Fibroblast of lung (primary cell): ENCODE measurements at regions not wholly inside any gene's neighbourhood (a gene's known extent, or its start where the extent isn't known, plus 50 kb on each side); places are given as distances from the start of the nearest gene placed in this dataset.

ENCODE experiments used
- DNase-seq, 2 donors: peaks; one replicate each; pipeline versions ENCODE4 v3.0.0 to v3.0.0-alpha.2; 2010; ENCODE audit warnings: low read depth in 2 of 2
- H2AFZ ChIP-seq: 2 replicates; pipeline ENCODE4 v1.5.1; 2012; ENCODE audit warnings: low read length, control low read depth, inconsistent platforms
- H3K27ac ChIP-seq: 2 replicates; pipeline ENCODE4 v1.5.1; 2011; ENCODE audit warnings: low read length, control low read depth; ENCODE audit not compliant: insufficient read depth
- H3K27me3 ChIP-seq: 2 replicates; pipeline ENCODE4 v1.5.1; 2011; ENCODE audit warnings: mild to moderate bottlenecking, low read length; ENCODE audit not compliant: control insufficient read depth, insufficient read depth
- H3K36me3 ChIP-seq: 2 replicates; pipeline ENCODE4 v1.5.1; 2011; ENCODE audit warnings: low read length; ENCODE audit not compliant: control insufficient read depth, insufficient read depth
- H3K4me1 ChIP-seq: 2 replicates; pipeline ENCODE4 v1.5.1; 2011; ENCODE audit warnings: low read length; ENCODE audit not compliant: control insufficient read depth, insufficient read depth; ENCODE audit errors: extremely low read depth
- H3K4me2 ChIP-seq: 2 replicates; pipeline ENCODE4 v1.5.1; 2011; ENCODE audit warnings: low read length, control low read depth; ENCODE audit not compliant: insufficient read depth; ENCODE audit errors: extremely low read depth
- H3K4me3 ChIP-seq, 4 experiments: fragments of 200-600 bp in 1 of 4; sonication (generic) in 1 of 4; replicated peaks in 1 of 4; 2 replicates each; pipeline ENCODE4 v1.5.1; 2011 to 2016; ENCODE audit warnings: low read length in 4 of 4, low read depth in 3 of 4, mild to moderate bottlenecking in 3 of 4, control low read depth in 2 of 4, inconsistent platforms in 1 of 4, mixed read lengths in 1 of 4; ENCODE audit not compliant: insufficient read depth in 1 of 4; ENCODE audit errors: control extremely low read depth in 1 of 4
- H3K79me2 ChIP-seq: 2 replicates; pipeline ENCODE4 v1.5.1; 2012; ENCODE audit warnings: mild to moderate bottlenecking, low read length, inconsistent platforms; ENCODE audit not compliant: control insufficient read depth, insufficient read depth
- H3K9ac ChIP-seq: 2 replicates; pipeline ENCODE4 v1.5.1; 2011; ENCODE audit warnings: mild to moderate bottlenecking, low read length, control low read depth; ENCODE audit not compliant: insufficient read depth
- H3K9me3 ChIP-seq: 2 replicates; pipeline ENCODE4 v1.5.1; 2012; ENCODE audit warnings: low read depth, low read length; ENCODE audit not compliant: control insufficient read depth, insufficient read depth
- H4K20me1 ChIP-seq: 2 replicates; pipeline ENCODE4 v1.5.1; 2011; ENCODE audit warnings: low read length; ENCODE audit not compliant: control insufficient read depth, insufficient read depth; ENCODE audit errors: extremely low read depth
- CTCF ChIP-seq, 2 donors: IDR thresholded peaks in 1 of 2; conservative IDR thresholded peaks in 1 of 2; 1 replicate in 1 of 2; 2 replicates in 1 of 2; pipeline ENCODE4 v1.5.1; 2011 to 2012; ENCODE audit warnings: low read length in 2 of 2, control low read depth in 1 of 2, inconsistent platforms in 1 of 2, low read depth in 1 of 2, mild to moderate bottlenecking in 1 of 2
- EZH2 ChIP-seq: IDR thresholded peaks from 2 replicates; pipeline ENCODE4 v1.5.1; 2012; ENCODE audit warnings: low read length, control low read depth, mild to moderate bottlenecking; ENCODE audit errors: missing control alignments

DNA sequence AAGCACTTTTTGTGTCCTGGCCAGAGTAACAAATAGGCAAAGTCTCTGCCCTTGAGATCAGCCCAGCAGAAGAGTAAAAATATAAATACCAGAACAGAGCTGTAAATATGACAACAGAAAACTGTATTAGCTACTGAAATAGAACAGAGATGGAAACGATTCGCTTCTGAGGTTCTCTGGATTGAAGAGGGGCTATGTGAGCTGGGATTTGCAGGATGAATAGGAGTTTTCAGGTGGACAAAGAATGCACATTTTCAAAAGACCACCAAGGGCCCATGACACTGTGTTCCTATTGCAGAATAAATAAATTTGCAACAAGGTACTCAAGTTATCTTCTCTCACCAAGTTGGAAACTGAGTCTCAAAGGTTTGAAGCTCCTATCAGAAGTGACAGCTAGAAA lies 176.6 kb downstream of the BCL11B start:
- DNase-seq = no peak
- TF ChIP-seq EZH2 (no peak), CTCF (conservative IDR thresholded peaks at IDR 0.05 in 1 of 2, IDR thresholded peaks at IDR 0.05 in 1 of 2; ENCODE audit: low read depth in 1 of 2, low read length in 2 of 2) (no peak)

DNA sequence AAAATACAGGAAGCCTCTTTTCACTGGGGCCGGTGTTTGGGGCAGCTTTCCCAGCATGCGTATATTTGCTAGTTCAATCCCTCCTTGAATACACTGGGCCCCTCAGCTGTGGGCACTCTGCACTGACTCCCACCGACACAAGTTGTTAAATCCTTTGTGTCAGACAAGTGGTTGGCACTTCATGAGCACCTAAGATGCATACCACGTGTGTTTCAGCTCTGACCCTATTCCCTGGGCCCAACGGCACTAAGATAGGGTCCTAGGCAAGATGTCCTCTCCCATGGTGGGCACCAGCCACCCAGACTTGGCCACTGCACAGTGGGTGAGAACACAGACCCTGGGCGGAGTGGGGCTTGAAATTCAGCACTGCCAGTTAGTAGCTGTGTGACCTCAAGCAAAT lies 173.8 kb downstream of the BCL11B start:
- no peak overlapping the region for H3K4me3 ChIP-seq
- no peaks in the 10 kb centered on the region for H3K79me2 ChIP-seq
- H3K27me3 ChIP-seq = no peaks in the 10 kb centered on the region
- no peaks in the 10 kb centered on the region for H3K36me3 ChIP-seq
- no peak overlapping the region for H2AFZ ChIP-seq
- H3K27ac ChIP-seq = no peak overlapping the region
- no peak overlapping the region for H3K9ac ChIP-seq
- DNase-seq = no peak
- H4K20me1 ChIP-seq = no peaks in the 10 kb centered on the region
- no peak overlapping the region for H3K4me2 ChIP-seq
- TF ChIP-seq CTCF (conservative IDR thresholded peaks at IDR 0.05 in 1 of 2, IDR thresholded peaks at IDR 0.05 in 1 of 2; ENCODE audit: low read depth in 1 of 2, low read length in 2 of 2) = no peak
- no peak for TF ChIP-seq EZH2
- H3K4me1 ChIP-seq = no peaks in the 10 kb centered on the region
- H3K9me3 ChIP-seq = no peaks in the 10 kb centered on the region

More for the DNA sequence above, 176.6 kb downstream of the BCL11B start:
- no peak overlapping the region for H3K9ac ChIP-seq
- no peaks in the 10 kb centered on the region for H3K79me2 ChIP-seq
- H3K4me1 ChIP-seq = no peaks in the 10 kb centered on the region
- H3K27ac ChIP-seq = no peak overlapping the region
- H3K9me3 ChIP-seq = no peaks in the 10 kb centered on the region
- H4K20me1 ChIP-seq = no peaks in the 10 kb centered on the region
- H3K4me2 ChIP-seq = no peak overlapping the region
- H3K27me3 ChIP-seq = no peaks in the 10 kb centered on the region
- no peak overlapping the region for H3K4me3 ChIP-seq
- no peak overlapping the region for H2AFZ ChIP-seq
- H3K36me3 ChIP-seq = no peaks in the 10 kb centered on the region

DNA sequence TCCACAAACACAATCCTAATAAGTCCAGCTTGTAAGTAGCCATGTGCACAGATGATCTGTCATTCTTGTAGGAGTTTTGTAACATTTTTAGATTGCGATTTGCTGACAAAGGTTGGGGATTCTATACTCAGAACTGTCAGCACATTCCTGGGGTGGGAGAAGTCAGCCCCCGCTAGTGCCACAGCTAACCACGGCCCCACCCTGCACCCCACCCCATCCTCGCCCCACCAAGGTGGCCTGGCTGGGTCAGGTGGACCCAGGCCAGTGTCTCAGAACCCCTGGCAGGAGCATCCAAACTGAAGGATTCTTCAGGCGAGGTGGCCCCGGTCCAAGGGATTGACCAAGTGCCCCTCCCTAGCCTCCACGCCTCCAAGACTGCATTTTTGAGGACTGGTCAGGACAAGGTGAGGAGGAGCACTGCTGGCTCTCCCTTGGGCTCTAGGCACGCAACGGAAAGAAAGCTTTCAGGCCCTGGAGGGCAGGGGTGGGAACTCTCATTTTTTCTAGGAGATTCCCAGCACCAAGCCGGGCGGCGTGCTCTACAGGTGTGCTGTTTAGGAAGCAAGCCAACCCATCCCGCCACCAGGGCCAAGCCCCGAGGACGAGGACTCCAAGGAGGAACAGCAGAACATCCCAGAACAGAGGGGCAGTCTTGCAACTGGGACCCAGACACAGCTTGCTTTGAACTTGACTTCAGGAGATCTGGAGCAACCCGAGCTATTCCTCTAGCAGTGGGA lies 172.8 kb downstream of the BCL11B start:
- H3K9ac ChIP-seq = no peak overlapping the region
- no peak for TF ChIP-seq CTCF (conservative IDR thresholded peaks at IDR 0.05 in 1 of 2, IDR thresholded peaks at IDR 0.05 in 1 of 2; ENCODE audit: low read depth in 1 of 2, low read length in 2 of 2)
- TF ChIP-seq EZH2 = no peak
- no peak overlapping the region for H2AFZ ChIP-seq
- no peaks in the 10 kb centered on the region for H3K36me3 ChIP-seq
- no peaks in the 10 kb centered on the region for H3K9me3 ChIP-seq
- H3K27ac ChIP-seq = no peak overlapping the region
- no peaks in the 10 kb centered on the region for H4K20me1 ChIP-seq
- no peak overlapping the region for H3K4me3 ChIP-seq
- H3K27me3 ChIP-seq = no peaks in the 10 kb centered on the region
- H3K4me1 ChIP-seq = no peaks in the 10 kb centered on the region
- no peak overlapping the region for H3K4me2 ChIP-seq
- no peaks in the 10 kb centered on the region for H3K79me2 ChIP-seq
- no peak for DNase-seq
